CD14-positive monocyte (primary cell): ENCODE measurements at regions not wholly inside any gene's neighbourhood (a gene's known extent, or its start where the extent isn't known, plus 50 kb on each side); places are given as distances from the start of the nearest gene placed in this dataset.

ENCODE experiments used
- DNase-seq, 3 donors: peaks; one replicate each; pipeline ENCODE4 v3.0.0-alpha.2; 2011 to 2022
- H2AFZ ChIP-seq: 2 replicates; pipeline ENCODE4 v1.6.0; 2012; ENCODE audit warnings: mild to moderate bottlenecking, low read depth, low read length, inconsistent platforms; ENCODE audit not compliant: insufficient read depth, poor library complexity, severe bottlenecking
- H3K27ac ChIP-seq, 2 donors: 1 replicate in 1 of 2; 2 replicates in 1 of 2; pipeline ENCODE4 v1.5.1; 2012 to 2013; ENCODE audit warnings: low read length in 2 of 2, control low read depth in 1 of 2, inconsistent platforms in 1 of 2, low read depth in 1 of 2, mild to moderate bottlenecking in 1 of 2
- H3K27me3 ChIP-seq, 2 donors: one replicate each; pipeline versions ENCODE4 v1.6.0 to v1.6.1; 2011 to 2013; ENCODE audit warnings: low read length in 2 of 2; ENCODE audit not compliant: control insufficient read depth in 2 of 2, insufficient read depth in 2 of 2
- H3K36me3 ChIP-seq, 2 donors: replicated peaks in 1 of 2; 1 replicate in 1 of 2; 2 replicates in 1 of 2; pipeline versions ENCODE4 v1.5.1 to v1.6.1; 2012 to 2013; ENCODE audit warnings: low read length in 2 of 2, control low read depth in 1 of 2, inconsistent platforms in 1 of 2, mild to moderate bottlenecking in 1 of 2; ENCODE audit not compliant: insufficient read depth in 2 of 2, control insufficient read depth in 1 of 2
- H3K4me1 ChIP-seq, 2 donors: 1 replicate in 1 of 2; 2 replicates in 1 of 2; pipeline versions ENCODE4 v1.5.1 to v1.6.1; 2012 to 2013; ENCODE audit warnings: low read length in 2 of 2, control low read depth in 1 of 2, inconsistent platforms in 1 of 2, mild to moderate bottlenecking in 1 of 2, moderate library complexity in 1 of 2; ENCODE audit not compliant: insufficient read depth in 2 of 2, control insufficient read depth in 1 of 2
- H3K4me2 ChIP-seq: replicated peaks from 2 replicates; pipeline ENCODE3; 2012; ENCODE audit warnings: low read length, moderate library complexity, mild to moderate bottlenecking; ENCODE audit not compliant: poor library complexity, severe bottlenecking; ENCODE audit errors: extremely low read depth
- H3K4me3 ChIP-seq, 3 experiments: fragments of 200-600 bp in 1 of 3; sonication (generic) in 1 of 3; replicated peaks in 1 of 3; 1 replicate in 2 of 3; 2 replicates in 1 of 3; pipeline ENCODE4 v1.5.1; 2011 to 2013; ENCODE audit warnings: low read length in 3 of 3, mild to moderate bottlenecking in 3 of 3, control low read depth in 2 of 3, low read depth in 2 of 3, inconsistent platforms in 1 of 3, moderate library complexity in 1 of 3
- H3K79me2 ChIP-seq: 2 replicates; pipeline ENCODE4 v1.6.0; 2012; ENCODE audit warnings: mild to moderate bottlenecking, control low read depth, inconsistent platforms, low read length, moderate library complexity; ENCODE audit not compliant: insufficient read depth
- H3K9ac ChIP-seq: 2 replicates; pipeline ENCODE4 v1.6.0; 2017; ENCODE audit warnings: low read length, mild to moderate bottlenecking; ENCODE audit not compliant: insufficient read depth, poor library complexity, severe bottlenecking
- H3K9me3 ChIP-seq, 2 donors: replicated peaks in 1 of 2; 1 replicate in 1 of 2; 2 replicates in 1 of 2; pipeline versions ENCODE4 v1.5.1 to v1.6.1; 2012 to 2013; ENCODE audit warnings: low read length in 2 of 2, control low read depth in 1 of 2; ENCODE audit not compliant: control insufficient read depth in 1 of 2, insufficient read depth in 1 of 2
- H4K20me1 ChIP-seq: 2 replicates; pipeline ENCODE4 v1.6.0; 2012; ENCODE audit warnings: mild to moderate bottlenecking, low read length, control low read depth, moderate library complexity; ENCODE audit not compliant: insufficient read depth
- H3K27ac Mint-ChIP-seq, 7 donors: one replicate each; pipeline ENCODE4 v1.8.0; 2020; ENCODE audit warnings: mild to moderate bottlenecking in 7 of 7, mixed read lengths in 7 of 7, moderate library complexity in 6 of 7, inconsistent platforms in 2 of 7
- H3K27me3 Mint-ChIP-seq, 3 donors: one replicate each; pipeline ENCODE4 v1.8.0; 2021 to 2022; ENCODE audit warnings: low read depth in 3 of 3, mild to moderate bottlenecking in 3 of 3, mixed read lengths in 3 of 3, moderate library complexity in 3 of 3, inconsistent platforms in 1 of 3
- H3K36me3 Mint-ChIP-seq, 2 donors: one replicate each; pipeline ENCODE4 v1.8.0; 2020; ENCODE audit warnings: mixed read lengths in 2 of 2, inconsistent platforms in 1 of 2, mild to moderate bottlenecking in 1 of 2
- H3K4me1 Mint-ChIP-seq: one replicate; pipeline ENCODE4 v1.8.0; 2020; ENCODE audit warnings: mild to moderate bottlenecking, mixed read lengths
- H3K4me3 Mint-ChIP-seq, 2 donors: one replicate each; pipeline ENCODE4 v1.8.0; 2020; ENCODE audit warnings: mild to moderate bottlenecking in 2 of 2, mixed read lengths in 2 of 2, moderate library complexity in 1 of 2
- H3K9me3 Mint-ChIP-seq, 7 donors: one replicate each; pipeline ENCODE4 v1.8.0; 2020 to 2022; ENCODE audit warnings: mixed read lengths in 7 of 7, mild to moderate bottlenecking in 6 of 7, moderate library complexity in 6 of 7, inconsistent platforms in 2 of 7
- WGBS: methylation state at CpG from one replicate; pipeline ENCODE4 v1.1.5; 2013; ENCODE audit warnings: missing lambda C conversion rate; ENCODE audit not compliant: insufficient coverage; 5-methylcytosine and 5-hydroxymethylcytosine counted together
- intact Hi-C, 2 donors: fragments of 100-400 bp; cut with micrococcal nuclease; formaldehyde crosslinking; loops; one replicate each; pipeline versions ENCODE4 v1.15.0 to v1.15.1; 2023
- TF ChIP-seq, protein P1 (sequence below): fragments of 200-600 bp; IDR thresholded peaks from one replicate; pipeline ENCODE4 v1.8.0; 2022; ENCODE audit warnings: antibody characterized with exemption, mild to moderate bottlenecking

DNA sequence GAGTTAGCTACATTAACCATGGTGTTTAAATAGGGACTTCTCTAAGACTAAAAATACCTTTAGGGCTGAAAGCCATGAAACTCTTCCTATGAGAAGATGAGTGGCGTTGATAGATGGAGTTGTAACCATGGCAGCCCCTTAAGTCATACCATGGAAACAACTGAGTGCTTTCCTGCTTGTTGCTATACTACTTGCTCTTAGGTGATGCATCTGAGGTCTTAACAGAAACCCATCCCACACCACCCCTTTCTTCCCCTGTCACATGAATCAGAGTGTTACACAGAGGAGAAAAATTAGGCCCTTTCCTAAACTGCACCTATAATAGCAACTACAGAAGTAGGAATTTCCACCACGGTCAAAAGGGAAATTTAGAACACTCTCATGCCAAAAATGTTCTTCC is 64.3 kb upstream of the ZC3H12C start:
- Mint-ChIP-seq H3K36me3 (no peaks in the 10 kb centered on the region), H3K9me3 (peaks cover 0 to 3% (median 0%) of the 10 kb centered on the region in 7 donors), H3K27ac (no peak overlapping the region), H3K27me3 (no peaks in the 10 kb centered on the region), H3K4me3 (no peak overlapping the region), H3K4me1 (peaks cover 20% of the 10 kb centered on the region)
- peaks cover 16 to 22% of the 10 kb centered on the region in 2 donors for H3K4me1 ChIP-seq
- TF ChIP-seq, protein P1, sequence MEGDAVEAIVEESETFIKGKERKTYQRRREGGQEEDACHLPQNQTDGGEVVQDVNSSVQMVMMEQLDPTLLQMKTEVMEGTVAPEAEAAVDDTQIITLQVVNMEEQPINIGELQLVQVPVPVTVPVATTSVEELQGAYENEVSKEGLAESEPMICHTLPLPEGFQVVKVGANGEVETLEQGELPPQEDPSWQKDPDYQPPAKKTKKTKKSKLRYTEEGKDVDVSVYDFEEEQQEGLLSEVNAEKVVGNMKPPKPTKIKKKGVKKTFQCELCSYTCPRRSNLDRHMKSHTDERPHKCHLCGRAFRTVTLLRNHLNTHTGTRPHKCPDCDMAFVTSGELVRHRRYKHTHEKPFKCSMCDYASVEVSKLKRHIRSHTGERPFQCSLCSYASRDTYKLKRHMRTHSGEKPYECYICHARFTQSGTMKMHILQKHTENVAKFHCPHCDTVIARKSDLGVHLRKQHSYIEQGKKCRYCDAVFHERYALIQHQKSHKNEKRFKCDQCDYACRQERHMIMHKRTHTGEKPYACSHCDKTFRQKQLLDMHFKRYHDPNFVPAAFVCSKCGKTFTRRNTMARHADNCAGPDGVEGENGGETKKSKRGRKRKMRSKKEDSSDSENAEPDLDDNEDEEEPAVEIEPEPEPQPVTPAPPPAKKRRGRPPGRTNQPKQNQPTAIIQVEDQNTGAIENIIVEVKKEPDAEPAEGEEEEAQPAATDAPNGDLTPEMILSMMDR = no peak
- no peaks in the 10 kb centered on the region for H3K36me3 ChIP-seq
- no peaks in the 10 kb centered on the region for H3K27me3 ChIP-seq
- no peak overlapping the region for H3K9ac ChIP-seq
- no peak overlapping the region for H3K4me2 ChIP-seq
- H2AFZ ChIP-seq = no peak overlapping the region
- WGBS = no CpG with 5 or more reads among the region's 2 CpGs
- no peaks in the 10 kb centered on the region for H3K9me3 ChIP-seq
- peak in 1 of 3 donors; percentile 23 for DNase-seq
- intact Hi-C loops = loop anchor here in 1 of 2 donors (5.0 kb wide), 2 partner anchors 43 to 58 kb away; no protein-coding TSS in a partner anchor
- H4K20me1 ChIP-seq = no peaks in the 10 kb centered on the region
- H3K4me3 ChIP-seq = no peak overlapping the region
- H3K27ac ChIP-seq = no peak overlapping the region
- H3K79me2 ChIP-seq = no peaks in the 10 kb centered on the region

DNA sequence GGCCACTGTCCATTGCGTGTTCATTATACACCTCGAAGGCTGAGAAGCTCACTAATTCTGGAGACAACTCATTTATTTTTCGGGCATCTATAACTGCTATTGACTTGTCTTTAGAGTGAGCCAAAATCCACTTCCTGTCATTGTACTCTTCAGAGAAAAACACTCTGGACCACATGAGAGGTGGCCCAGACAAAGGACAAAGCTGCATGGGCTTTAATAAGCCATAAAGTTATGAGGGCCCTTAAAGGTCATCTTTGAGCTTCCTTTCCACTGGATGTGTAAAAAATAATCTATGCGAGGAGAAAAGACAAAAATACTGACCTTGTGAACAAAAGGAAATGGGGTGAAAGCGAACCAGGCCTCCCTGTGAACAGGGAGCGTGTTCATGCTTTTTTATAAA is 63.5 kb upstream of the ZC3H12C start:
- Mint-ChIP-seq H3K4me1 (peaks cover 20% of the 10 kb centered on the region), H3K27ac (no peak overlapping the region), H3K27me3 (no peaks in the 10 kb centered on the region), H3K9me3 (peaks cover 0 to 3% (median 0%) of the 10 kb centered on the region in 7 donors), H3K4me3 (no peak overlapping the region), H3K36me3 (no peaks in the 10 kb centered on the region)
- Histone ChIP-seq H3K9ac (no peak overlapping the region), H3K79me2 (no peaks in the 10 kb centered on the region), H3K27ac (no peak overlapping the region), H3K4me2 (no peak overlapping the region), H3K9me3 (no peaks in the 10 kb centered on the region), H4K20me1 (no peaks in the 10 kb centered on the region), H3K36me3 (no peaks in the 10 kb centered on the region), H3K4me3 (no peak overlapping the region), H3K27me3 (no peaks in the 10 kb centered on the region), H3K4me1 (peaks cover 16 to 22% of the 10 kb centered on the region in 2 donors), H2AFZ (no peak overlapping the region)
- TF ChIP-seq, protein P1 = no peak
- 93% methylated on average over 2 of the region's 6 CpGs for WGBS
- DNase-seq = no peak
- intact Hi-C loops = loop anchor here (5.0 kb wide), 3 partner anchors 38 to 58 kb away; no protein-coding TSS in a partner anchor
